D721Med (cell line): ENCODE measurements at regions not wholly inside any gene's neighbourhood (a gene's known extent, or its start where the extent isn't known, plus 50 kb on each side); places are given as distances from the start of the nearest gene placed in this dataset.

Experiments
- DNase-seq: peaks from one replicate; pipeline ENCODE4 v3.0.0; 2011; ENCODE audit warnings: low spot score; ENCODE audit not compliant: insufficient read length
- FAIRE-seq: peaks from 2 replicates; lab custom pipeline; 2011; peaks lifted over from hg19 to GRCh38; lab: Jason Lieb, UNC
- TF ChIP-seq, protein P1 (sequence below): IDR thresholded peaks from 2 replicates; pipeline ENCODE4 v1.5.1; 2012; ENCODE audit warnings: mild to moderate bottlenecking, control low read depth; ENCODE audit not compliant: insufficient read depth; ENCODE audit errors: missing control alignments

DNA sequence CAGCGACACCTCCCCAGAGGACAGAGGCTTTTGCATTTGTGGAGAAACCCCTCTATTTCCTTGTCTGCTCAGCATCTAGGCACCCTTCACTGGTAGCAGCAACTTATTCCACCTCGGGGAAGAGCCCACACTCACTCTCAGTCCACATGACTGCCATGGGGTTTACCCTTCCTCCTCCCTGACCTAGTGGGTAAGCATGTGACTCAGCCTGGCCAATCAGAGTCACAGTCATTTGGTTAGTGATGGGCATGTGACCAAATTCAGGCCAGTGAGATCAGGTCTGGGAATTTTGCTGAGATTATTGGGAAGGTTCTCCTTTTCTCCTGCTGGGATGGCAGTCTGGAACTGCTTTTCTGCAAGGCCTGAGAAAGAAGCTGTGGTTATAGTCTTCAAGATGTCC is 145.7 kb upstream of the PHACTR3 start:
- TF ChIP-seq, protein P1, sequence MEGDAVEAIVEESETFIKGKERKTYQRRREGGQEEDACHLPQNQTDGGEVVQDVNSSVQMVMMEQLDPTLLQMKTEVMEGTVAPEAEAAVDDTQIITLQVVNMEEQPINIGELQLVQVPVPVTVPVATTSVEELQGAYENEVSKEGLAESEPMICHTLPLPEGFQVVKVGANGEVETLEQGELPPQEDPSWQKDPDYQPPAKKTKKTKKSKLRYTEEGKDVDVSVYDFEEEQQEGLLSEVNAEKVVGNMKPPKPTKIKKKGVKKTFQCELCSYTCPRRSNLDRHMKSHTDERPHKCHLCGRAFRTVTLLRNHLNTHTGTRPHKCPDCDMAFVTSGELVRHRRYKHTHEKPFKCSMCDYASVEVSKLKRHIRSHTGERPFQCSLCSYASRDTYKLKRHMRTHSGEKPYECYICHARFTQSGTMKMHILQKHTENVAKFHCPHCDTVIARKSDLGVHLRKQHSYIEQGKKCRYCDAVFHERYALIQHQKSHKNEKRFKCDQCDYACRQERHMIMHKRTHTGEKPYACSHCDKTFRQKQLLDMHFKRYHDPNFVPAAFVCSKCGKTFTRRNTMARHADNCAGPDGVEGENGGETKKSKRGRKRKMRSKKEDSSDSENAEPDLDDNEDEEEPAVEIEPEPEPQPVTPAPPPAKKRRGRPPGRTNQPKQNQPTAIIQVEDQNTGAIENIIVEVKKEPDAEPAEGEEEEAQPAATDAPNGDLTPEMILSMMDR: no peak
- no peak for DNase-seq
- FAIRE-seq: no peak

DNA sequence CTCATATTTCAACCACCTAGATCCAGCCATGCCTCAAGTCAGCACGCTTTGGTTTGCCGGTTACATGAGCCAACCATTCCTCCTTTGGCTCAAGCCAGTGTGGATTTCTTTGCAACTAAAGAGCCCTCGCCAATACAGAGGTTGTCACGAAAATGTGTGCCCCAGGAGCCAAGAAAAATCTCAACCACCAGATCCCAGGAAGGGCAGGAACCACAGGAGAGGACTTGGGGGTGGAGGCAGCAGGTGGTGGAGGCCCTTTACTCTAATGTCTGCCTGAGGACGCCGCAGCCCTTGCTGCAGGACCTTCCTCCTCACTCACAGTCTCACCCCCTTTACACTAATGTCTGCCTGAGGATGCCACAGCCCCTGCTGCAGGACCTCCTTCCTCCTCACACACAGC is 144.8 kb upstream of the PHACTR3 start:
- FAIRE-seq: no peak
- TF ChIP-seq, protein P1: no peak
- no peak for DNase-seq

DNA sequence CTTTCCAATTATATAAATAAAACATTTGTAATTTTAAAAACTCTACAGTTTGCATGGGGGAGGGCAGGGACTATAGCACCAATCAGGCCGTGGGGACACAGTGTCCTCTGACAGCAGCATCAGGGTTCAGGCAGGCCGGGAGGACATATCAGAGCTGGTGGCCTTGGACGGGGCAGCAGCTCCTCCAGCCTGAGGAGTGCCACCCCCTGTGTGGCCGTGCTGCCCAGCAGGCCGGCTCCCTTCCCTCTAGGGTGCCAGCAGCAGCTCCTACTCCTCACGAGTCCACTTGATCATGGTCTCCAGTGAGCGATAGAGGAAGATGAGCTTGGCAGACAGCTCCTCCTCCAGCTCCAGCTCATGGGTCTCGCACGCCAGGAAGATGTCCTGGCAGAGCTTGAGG is 144.0 kb upstream of the PHACTR3 start:
- no peak for DNase-seq
- FAIRE-seq: no peak
- TF ChIP-seq, protein P1: no peak

- TF ChIP-seq, protein P1: no peak
- no peak for FAIRE-seq
- no peak for DNase-seq
Observed at GRCh38 chr20:59461526-59461925, 142.8 kb upstream of the PHACTR3 start.

GRCh38 chr20:59462249-59462648 is 142.1 kb upstream of the PHACTR3 start:
- TF ChIP-seq, protein P1: no peak
- no peak for DNase-seq
- FAIRE-seq: no peak

DNA sequence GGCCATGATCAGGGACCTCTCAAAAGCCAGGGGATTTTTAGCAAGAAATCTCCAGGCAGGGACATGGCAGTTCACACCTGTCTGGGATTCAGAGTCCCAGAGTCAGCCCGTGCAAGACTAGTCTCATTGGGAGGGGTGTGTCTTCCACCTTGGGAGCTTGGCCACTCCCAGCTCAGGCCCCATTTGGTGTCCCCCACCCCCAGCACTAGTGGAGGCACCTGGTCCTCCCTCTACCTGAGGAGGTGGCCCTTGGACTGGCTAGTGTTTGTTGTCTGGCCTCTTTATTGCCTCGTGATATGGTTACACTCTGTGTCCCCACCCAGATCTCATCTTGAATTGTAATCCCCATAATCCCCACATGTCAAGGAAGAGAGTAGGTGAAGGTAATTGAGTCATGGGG is 140.8 kb upstream of the PHACTR3 start:
- TF ChIP-seq, protein P1: no peak
- no peak for FAIRE-seq
- no peak for DNase-seq

DNA sequence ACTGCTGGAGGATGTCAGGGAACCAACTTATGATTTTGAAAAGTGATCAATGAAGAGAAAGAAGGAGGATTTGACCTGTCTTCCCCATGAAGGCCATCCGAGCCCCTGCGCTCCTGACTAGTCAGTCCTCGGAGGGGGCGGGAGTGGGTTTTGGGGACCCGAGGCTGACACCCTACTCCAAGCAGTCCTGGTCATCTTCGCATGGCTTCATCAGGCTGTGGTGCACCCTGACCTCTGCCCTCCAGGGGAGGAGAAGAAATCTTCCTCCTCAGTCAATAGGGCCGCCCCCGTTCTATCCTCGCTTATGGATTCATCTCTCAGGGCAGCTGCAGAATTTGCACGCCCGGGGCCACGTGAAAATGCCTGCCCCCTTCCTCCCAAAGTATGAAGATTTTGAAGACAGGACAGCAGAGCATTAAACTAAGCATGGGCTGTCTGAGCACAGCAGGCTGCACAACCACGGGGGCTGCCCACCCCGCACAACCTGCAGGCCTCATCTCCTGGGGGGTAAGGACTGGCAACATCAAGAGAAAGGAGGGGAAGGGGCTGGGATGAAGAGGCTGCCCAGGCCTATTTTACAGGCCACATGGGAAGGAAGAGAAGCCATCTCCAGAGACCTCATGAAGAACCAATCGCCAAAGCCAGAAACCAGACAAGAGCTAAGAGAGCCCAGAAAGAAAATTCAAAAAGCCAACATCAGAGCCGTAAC is 138.1 kb upstream of the PHACTR3 start:
- DNase-seq (no peak), FAIRE-seq (no peak)
- TF ChIP-seq, protein P1: no peak
